ENCODE measurements at regions not wholly inside any gene's neighbourhood (a gene's known extent, or its start where the extent isn't known, plus 50 kb on each side); places are given as distances from the start of the nearest gene placed in this dataset.

DNA sequence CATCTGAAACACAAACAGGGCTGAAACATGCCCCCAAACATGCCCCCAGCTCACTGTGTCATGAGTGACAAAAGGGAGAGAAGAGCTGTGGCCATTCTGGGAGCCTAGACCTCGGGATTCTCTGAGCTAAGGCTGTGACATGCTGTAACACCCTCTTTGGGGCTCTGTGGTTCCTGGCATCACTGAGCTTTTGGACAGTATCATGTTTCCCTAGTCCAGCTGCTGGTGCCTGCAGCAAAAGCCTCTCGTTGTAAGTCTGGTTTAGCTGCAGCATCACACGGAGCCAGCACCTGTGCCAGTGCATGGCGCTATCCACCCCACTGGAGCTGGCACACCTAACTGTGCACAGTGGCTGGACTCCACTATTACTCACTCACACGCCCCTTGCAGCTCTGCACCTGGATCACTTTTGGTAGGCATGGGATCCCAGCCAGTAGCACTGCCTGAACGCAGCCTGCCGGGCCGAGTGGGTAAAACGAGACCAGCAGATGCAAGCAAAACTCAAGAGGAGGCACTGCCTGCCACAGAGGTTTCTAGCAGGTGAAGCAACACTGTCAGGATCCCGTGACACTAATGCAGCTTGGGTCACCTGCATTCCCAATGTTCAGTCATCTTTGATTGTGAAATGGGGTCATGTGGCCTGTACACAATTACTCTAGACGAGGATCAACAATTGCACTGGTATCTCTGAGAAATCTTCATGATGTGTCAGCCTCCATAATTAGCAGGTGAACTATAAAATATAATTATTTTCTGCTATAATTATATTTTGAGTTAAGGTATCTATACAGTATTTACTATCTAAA, 547.2 kb downstream of the ZNF804A start:
- TF ChIP-seq, protein P1, sequence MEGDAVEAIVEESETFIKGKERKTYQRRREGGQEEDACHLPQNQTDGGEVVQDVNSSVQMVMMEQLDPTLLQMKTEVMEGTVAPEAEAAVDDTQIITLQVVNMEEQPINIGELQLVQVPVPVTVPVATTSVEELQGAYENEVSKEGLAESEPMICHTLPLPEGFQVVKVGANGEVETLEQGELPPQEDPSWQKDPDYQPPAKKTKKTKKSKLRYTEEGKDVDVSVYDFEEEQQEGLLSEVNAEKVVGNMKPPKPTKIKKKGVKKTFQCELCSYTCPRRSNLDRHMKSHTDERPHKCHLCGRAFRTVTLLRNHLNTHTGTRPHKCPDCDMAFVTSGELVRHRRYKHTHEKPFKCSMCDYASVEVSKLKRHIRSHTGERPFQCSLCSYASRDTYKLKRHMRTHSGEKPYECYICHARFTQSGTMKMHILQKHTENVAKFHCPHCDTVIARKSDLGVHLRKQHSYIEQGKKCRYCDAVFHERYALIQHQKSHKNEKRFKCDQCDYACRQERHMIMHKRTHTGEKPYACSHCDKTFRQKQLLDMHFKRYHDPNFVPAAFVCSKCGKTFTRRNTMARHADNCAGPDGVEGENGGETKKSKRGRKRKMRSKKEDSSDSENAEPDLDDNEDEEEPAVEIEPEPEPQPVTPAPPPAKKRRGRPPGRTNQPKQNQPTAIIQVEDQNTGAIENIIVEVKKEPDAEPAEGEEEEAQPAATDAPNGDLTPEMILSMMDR (IDR thresholded peaks at IDR 0.05) = no peak
- TF ChIP-seq EZH2phosphoT487 (IDR thresholded peaks at IDR 0.05) (no peak), EZH2 (IDR thresholded peaks at IDR 0.05) (no peak)
